Parathyroid adenoma (tissue), 2 donors: ENCODE measurements at regions not wholly inside any gene's neighbourhood (a gene's known extent, or its start where the extent isn't known, plus 50 kb on each side); places are given as distances from the start of the nearest gene placed in this dataset.

Experiments used
- H2AFZ ChIP-seq: fragments of 300-600 bp; sonication (generic); one replicate; pipeline ENCODE4 v1.7.0; 2017; ENCODE audit warnings: antibody characterized with exemption, mild to moderate bottlenecking
- H3K27ac ChIP-seq: fragments of 300-600 bp; sonication (generic); one replicate; pipeline ENCODE4 v1.7.0; 2017
- H3K27me3 ChIP-seq: fragments of 300-600 bp; sonication (generic); one replicate; pipeline ENCODE4 v1.7.0; 2017; ENCODE audit warnings: low read length; ENCODE audit not compliant: control insufficient read depth, insufficient read depth
- H3K36me3 ChIP-seq: fragments of 300-600 bp; sonication (generic); one replicate; pipeline ENCODE4 v1.7.0; 2017; ENCODE audit warnings: low read length; ENCODE audit not compliant: control insufficient read depth, insufficient read depth
- H3K4me1 ChIP-seq: fragments of 300-600 bp; sonication (generic); one replicate; pipeline ENCODE4 v1.7.0; 2017; ENCODE audit warnings: control low read depth
- H3K4me2 ChIP-seq: fragments of 300-600 bp; sonication (generic); one replicate; pipeline ENCODE4 v1.7.0; 2017; ENCODE audit warnings: low read length
- H3K4me3 ChIP-seq: fragments of 300-600 bp; sonication (generic); one replicate; pipeline ENCODE4 v1.7.0; 2017; ENCODE audit warnings: low read depth, low read length
- H3K79me2 ChIP-seq: fragments of 300-600 bp; sonication (generic); one replicate; pipeline ENCODE4 v1.7.0; 2017; ENCODE audit warnings: control low read depth
- H3K9ac ChIP-seq: fragments of 300-600 bp; sonication (generic); one replicate; pipeline ENCODE4 v1.7.0; 2017; ENCODE audit warnings: mild to moderate bottlenecking
- H3K9me3 ChIP-seq: fragments of 300-600 bp; sonication (generic); one replicate; pipeline ENCODE4 v1.7.0; 2017; ENCODE audit warnings: low read length; ENCODE audit not compliant: control insufficient read depth
- CTCF ChIP-seq: fragments of 300-600 bp; sonication (generic); IDR thresholded peaks from one replicate; pipeline ENCODE4 v1.7.0; 2017; ENCODE audit warnings: antibody characterized with exemption, mild to moderate bottlenecking
- donor health status: primary hyperparathyroidism.

GRCh38 chr6:166729658-166730057 lies 102.6 kb upstream of the RPS6KA2 start:
- Histone ChIP-seq H3K4me1 (no peaks in the 10 kb centered on the region), H3K9me3 (no peaks in the 10 kb centered on the region), H2AFZ (no peak overlapping the region), H3K79me2 (no peaks in the 10 kb centered on the region), H3K4me2 (no peak overlapping the region), H3K27me3 (no peaks in the 10 kb centered on the region), H3K27ac (no peak overlapping the region), H3K36me3 (no peaks in the 10 kb centered on the region), H3K4me3 (no peak overlapping the region), H3K9ac (no peak overlapping the region)
- no peak for TF ChIP-seq CTCF

- Histone ChIP-seq H3K9ac (no peak overlapping the region), H3K79me2 (no peaks in the 10 kb centered on the region)
- no peak for TF ChIP-seq CTCF
These were observed 102.0 kb upstream of the RPS6KA2 start for GRCh38 chr6:166728884-166729530.

DNA sequence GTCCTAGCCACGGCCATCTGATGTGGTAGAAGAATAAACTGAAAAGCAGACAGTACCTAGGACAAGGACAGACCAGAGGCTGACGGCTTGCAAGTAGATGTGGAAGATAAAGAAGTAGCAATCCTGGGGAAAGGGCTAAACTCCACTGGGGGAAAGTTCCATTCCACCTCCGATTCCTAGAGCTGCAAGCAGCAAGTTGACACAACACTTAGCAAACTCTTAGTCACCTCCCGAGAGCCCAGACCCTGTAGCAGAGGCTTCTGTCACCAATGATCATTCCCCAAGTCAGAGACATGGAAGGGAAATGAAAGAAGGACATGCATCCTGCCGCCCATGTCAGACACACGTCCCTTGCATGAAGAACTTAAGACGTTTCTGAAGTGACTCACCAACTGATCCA lies 99.2 kb upstream of the RPS6KA2 start:
- no peak overlapping the region for H3K9ac ChIP-seq

More at GRCh38 chr6:166728884-166729530, 102.0 kb upstream of the RPS6KA2 start:
- Histone ChIP-seq H3K4me3 (no peak overlapping the region), H3K27me3 (no peaks in the 10 kb centered on the region), H3K27ac (no peak overlapping the region), H3K9me3 (no peaks in the 10 kb centered on the region), H2AFZ (no peak overlapping the region), H3K36me3 (no peaks in the 10 kb centered on the region), H3K4me1 (no peaks in the 10 kb centered on the region), H3K4me2 (no peak overlapping the region)

DNA sequence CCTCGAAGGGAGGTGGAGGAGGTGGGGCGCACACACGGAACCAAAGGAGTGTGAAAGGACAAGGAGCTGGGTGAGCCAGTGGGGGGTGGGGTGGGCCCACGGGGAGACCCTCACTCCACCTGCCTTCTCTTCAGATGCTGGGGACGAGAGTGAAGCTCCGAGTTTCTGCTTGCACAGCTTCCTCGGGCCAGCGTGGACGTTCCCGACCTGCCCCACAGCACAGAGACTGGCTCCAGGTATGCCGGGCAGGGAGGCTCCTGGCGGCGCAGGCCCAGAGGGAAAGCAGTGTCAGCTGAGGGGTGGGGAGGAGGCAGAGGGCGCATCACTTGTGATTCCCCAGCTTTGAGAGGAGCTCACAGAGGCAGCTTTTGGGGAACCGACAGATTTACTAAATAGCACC lies 98.5 kb upstream of the RPS6KA2 start:
- no peaks in the 10 kb centered on the region for H3K27me3 ChIP-seq
- no peaks in the 10 kb centered on the region for H3K9me3 ChIP-seq
- no peak overlapping the region for H3K4me2 ChIP-seq
- H3K36me3 ChIP-seq = no peaks in the 10 kb centered on the region
- no peaks in the 10 kb centered on the region for H3K4me1 ChIP-seq
- TF ChIP-seq CTCF = no peak
- no peak overlapping the region for H2AFZ ChIP-seq
- no peak overlapping the region for H3K4me3 ChIP-seq
- no peak overlapping the region for H3K27ac ChIP-seq
- H3K79me2 ChIP-seq = no peaks in the 10 kb centered on the region
- no peak overlapping the region for H3K9ac ChIP-seq

More for the DNA sequence above, 99.2 kb upstream of the RPS6KA2 start:
- Histone ChIP-seq H3K36me3 (no peaks in the 10 kb centered on the region), H3K4me3 (no peak overlapping the region), H3K79me2 (no peaks in the 10 kb centered on the region), H3K9me3 (no peaks in the 10 kb centered on the region), H3K27me3 (no peaks in the 10 kb centered on the region), H3K27ac (no peak overlapping the region), H3K4me2 (no peak overlapping the region), H3K4me1 (no peaks in the 10 kb centered on the region), H2AFZ (no peak overlapping the region)
- no peak for TF ChIP-seq CTCF

DNA sequence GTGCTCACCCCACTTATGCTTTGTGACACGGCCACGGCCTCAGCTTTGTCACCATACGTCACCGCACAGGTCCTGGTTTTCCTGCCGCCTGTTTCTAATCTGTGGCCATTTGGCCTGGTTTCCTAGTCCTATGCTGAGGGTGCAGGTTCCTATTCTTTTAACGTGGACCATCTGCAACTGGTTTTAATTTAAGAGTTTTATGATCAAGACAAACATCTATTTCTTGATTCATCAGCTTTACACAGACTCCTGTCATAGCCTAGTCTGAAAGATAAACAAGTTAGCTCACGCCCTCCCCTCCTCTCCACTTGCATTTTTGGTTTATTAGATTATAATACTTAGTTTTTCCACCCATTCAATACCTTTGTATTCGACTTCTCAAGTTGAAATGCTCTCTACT lies 97.5 kb upstream of the RPS6KA2 start:
- H3K79me2 ChIP-seq = no peaks in the 10 kb centered on the region
- H3K9ac ChIP-seq = no peak overlapping the region
- H3K4me2 ChIP-seq = no peak overlapping the region
- no peaks in the 10 kb centered on the region for H3K4me1 ChIP-seq
- no peaks in the 10 kb centered on the region for H3K9me3 ChIP-seq
- H3K36me3 ChIP-seq = no peaks in the 10 kb centered on the region
- H3K27ac ChIP-seq = no peak overlapping the region
- no peaks in the 10 kb centered on the region for H3K27me3 ChIP-seq
- no peak for TF ChIP-seq CTCF
- no peak overlapping the region for H3K4me3 ChIP-seq
- no peak overlapping the region for H2AFZ ChIP-seq
